ENCODE measurements at regions not wholly inside any gene's neighbourhood (a gene's known extent, or its start where the extent isn't known, plus 50 kb on each side); places are given as distances from the start of the nearest gene placed in this dataset.

GRCh38 chr15:37219211-37219701, 118.9 kb upstream of the MEIS2 start:
- no peak overlapping the region for H3K4me3 ChIP-seq (ENCODE audit: low read depth, low read length)
- no peak for DNase-seq (ENCODE audit: low read depth)
- TF ChIP-seq MYC (IDR thresholded peaks at IDR 0.05; ENCODE audit: low read depth, low read length) (no peak), MAX (IDR thresholded peaks at IDR 0.05; ENCODE audit: low read depth, low read length) (no peak), POLR2A (IDR thresholded peaks at IDR 0.05; ENCODE audit: extremely low read depth, insufficient read length) (no peak), CTCF (IDR thresholded peaks at IDR 0.05; ENCODE audit: low read depth, low read length) (no peak)

DNA sequence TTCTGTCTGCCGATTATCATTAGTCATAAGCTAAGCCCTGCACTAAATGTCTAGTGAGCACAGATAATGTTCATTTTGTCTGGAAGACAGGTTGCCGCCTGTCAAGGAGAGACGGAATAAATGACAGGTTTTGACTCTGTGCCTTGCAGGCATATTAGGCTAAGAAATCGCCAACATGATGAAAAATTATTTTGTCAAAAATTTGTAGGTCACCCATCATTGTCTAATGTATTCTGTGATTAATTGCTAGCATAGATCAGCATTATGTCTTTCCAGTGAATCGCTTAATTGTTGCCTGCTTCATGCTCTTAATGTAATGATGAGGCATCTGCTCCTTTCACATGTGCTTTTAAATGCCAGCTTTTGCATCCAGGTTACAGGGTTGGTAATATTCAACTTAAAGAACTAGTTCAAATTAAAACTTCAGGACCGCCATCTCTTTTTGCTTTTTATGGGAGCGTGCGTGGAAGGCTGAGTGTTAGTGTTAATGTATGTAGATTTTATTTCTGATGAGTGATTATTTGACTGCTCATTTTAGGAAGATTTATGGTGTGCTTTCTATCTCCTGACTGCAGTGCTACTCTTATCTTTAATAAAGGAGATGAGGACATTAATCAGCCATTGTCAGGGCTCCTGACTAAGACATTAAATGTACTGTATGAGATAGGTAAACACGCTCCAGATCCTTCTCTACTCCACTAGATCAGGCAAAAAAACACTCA, 120.8 kb upstream of the MEIS2 start:
- no peak for DNase-seq (ENCODE audit: low read depth)
- H3K4me3 ChIP-seq (ENCODE audit: low read depth, low read length), result no peak overlapping the region
- TF ChIP-seq CTCF (IDR thresholded peaks at IDR 0.05; ENCODE audit: low read depth, low read length) (no peak), MYC (IDR thresholded peaks at IDR 0.05; ENCODE audit: low read depth, low read length) (no peak), MAX (IDR thresholded peaks at IDR 0.05; ENCODE audit: low read depth, low read length) (no peak), POLR2A (IDR thresholded peaks at IDR 0.05; ENCODE audit: extremely low read depth, insufficient read length) (no peak)

GRCh38 chr15:37221671-37222145, 121.4 kb upstream of the MEIS2 start:
- no peak for DNase-seq (ENCODE audit: low read depth)
- no peak for TF ChIP-seq CTCF (IDR thresholded peaks at IDR 0.05; ENCODE audit: low read depth, low read length)
- no peak overlapping the region for H3K4me3 ChIP-seq (ENCODE audit: low read depth, low read length)

- H3K4me3 ChIP-seq (ENCODE audit: low read depth, low read length), result no peak overlapping the region
- DNase-seq (ENCODE audit: low read depth), result no peak
- TF ChIP-seq CTCF (IDR thresholded peaks at IDR 0.05; ENCODE audit: low read depth, low read length), result no peak
- no peak for TF ChIP-seq MYC (IDR thresholded peaks at IDR 0.05; ENCODE audit: low read depth, low read length)
- no peak for TF ChIP-seq MAX (IDR thresholded peaks at IDR 0.05; ENCODE audit: low read depth, low read length)
- TF ChIP-seq POLR2A (IDR thresholded peaks at IDR 0.05; ENCODE audit: extremely low read depth, insufficient read length), result no peak
Observed at GRCh38 chr15:37223089-37223488, 122.7 kb upstream of the MEIS2 start.

- no peak for TF ChIP-seq CTCF (IDR thresholded peaks at IDR 0.05; ENCODE audit: low read depth, low read length)
- TF ChIP-seq MYC (IDR thresholded peaks at IDR 0.05; ENCODE audit: low read depth, low read length), result no peak
- TF ChIP-seq MAX (IDR thresholded peaks at IDR 0.05; ENCODE audit: low read depth, low read length), result no peak
- TF ChIP-seq POLR2A (IDR thresholded peaks at IDR 0.05; ENCODE audit: extremely low read depth, insufficient read length), result no peak
- no peak overlapping the region for H3K4me3 ChIP-seq (ENCODE audit: low read depth, low read length)
- DNase-seq (ENCODE audit: low read depth), result no peak
Observed at GRCh38 chr15:37229855-37230619, 129.7 kb upstream of the MEIS2 start.

All from NB4 (cell line).